Medulla oblongata (tissue), 1 donor: ENCODE measurements at regions not wholly inside any gene's neighbourhood (a gene's known extent, or its start where the extent isn't known, plus 50 kb on each side); places are given as distances from the start of the nearest gene placed in this dataset.

Source experiments
- DNase-seq: peaks from one replicate; pipeline ENCODE4 v3.0.0-alpha.2; 2015; ENCODE audit errors: extremely low spot score

DNA sequence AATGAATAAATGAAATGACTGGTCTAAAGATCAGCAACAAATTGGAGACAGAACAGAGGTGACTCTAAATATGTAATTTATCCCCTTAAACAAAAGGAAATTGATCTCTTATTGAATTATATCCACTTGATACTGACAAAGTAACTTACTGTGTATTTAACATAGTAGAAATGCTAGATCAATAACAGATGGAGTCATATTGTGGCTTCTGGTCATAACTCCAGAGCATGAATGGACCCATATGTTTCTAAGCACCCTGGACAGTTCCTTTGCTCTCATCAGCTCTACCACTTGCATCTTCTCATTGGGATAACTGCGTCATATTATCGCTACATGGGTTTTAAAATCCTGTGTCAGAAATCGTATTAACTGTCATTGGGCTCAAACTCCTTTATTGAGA lies 222.3 kb downstream of the ETS1 start:
- DNase-seq: no peak

DNA sequence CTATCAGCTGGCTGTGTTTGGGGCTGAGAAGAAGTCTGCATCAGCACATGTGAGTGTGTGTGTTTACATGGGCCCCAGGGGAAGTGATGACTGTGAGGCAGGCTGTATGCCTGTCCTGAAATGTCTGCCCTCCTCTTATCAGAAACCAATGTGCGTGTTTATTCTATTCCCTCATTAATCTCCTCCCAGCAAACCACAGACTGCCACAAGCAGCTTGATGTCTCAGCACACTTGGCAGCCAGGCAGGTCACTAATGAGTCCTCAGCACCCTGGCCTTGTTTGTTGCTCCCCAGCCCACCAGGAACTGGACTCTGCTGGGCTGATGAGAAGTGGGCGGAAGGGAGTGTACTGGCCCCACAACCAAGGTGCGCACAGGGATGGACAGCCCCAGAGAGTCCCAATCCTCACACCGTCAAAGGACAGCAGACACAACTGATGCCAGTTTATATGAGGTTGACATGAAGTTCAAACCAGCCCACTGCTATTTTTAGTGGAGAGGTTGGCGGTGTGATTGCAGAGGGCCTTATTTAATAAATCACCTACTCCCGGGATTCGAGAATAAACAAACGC lies 225.8 kb downstream of the ETS1 start:
- no peak for DNase-seq

DNA sequence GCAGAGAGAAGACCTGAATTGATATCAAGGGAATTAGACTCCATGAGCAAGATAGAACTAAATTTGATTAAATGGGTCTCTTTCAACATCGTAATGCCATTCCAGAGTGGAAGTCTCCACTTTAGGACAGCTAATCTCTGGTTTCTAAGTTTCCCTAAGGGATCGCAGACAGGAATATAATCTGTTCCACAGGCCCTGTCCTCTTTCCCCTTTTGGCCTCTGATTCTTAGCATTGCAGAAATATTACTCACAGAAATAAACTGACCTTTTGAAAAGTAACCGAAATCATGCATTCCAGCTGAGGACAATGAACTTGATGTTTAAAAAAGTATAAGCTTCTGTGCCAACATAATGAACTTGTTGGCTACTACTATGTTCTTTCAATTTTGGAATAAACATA lies 227.8 kb downstream of the ETS1 start:
- DNase-seq: no peak

DNA sequence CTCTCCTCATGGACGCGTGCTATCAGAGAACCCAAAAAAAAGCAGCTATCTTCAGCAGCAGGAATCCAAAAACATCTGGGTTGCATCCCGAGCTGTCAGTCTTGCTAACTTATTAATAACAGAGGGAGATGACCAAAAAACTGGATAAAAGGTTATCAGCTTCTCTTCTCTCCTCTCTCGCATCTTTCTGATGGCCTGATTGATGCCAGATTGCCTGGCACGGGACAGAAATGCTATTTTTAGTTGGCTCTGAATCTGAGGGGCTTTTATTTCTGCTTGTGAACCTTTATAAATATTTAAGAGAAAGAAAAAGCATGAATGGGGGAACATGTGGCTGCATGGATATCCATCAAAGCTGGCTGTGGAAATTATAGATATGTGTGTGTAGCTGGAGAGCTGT lies 230.3 kb downstream of the ETS1 start:
- DNase-seq: no peak

DNA sequence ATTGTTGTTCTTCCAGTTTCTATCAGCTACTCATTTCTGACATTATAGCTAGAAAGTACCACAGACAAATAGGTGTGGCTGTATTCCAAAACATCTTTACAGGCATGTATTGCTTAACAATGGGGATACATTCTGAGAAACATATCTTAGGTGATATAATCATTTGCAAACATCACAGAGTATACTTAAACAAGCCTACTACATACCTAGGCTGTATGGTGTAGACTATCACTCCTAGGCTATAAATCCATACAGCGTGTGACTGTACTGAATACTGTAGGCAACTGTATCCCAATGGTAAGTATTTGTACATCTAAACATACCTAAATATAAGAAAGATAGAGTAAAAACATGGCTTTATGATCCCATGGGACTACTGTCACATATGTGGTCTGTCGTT lies 231.8 kb downstream of the ETS1 start:
- DNase-seq: no peak

DNA sequence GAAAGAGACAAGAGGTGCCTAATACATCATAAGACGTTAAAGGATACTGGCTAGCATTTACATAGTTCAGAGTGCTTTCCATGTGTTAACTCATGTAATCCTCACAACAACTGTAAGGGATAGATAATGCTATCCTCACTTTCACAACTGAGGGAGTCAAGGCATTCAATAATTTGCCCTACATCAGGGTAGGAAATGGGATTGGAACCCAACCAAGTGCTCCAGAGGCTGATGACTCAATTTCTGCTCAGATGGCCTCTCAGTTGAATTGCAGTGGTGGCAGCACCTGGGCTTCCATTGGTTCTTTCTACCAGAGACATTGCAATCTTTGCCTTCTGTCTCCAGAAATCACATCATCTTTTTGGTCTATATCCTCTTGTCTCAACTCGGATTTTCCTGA lies 232.9 kb downstream of the ETS1 start:
- DNase-seq: no peak

DNA sequence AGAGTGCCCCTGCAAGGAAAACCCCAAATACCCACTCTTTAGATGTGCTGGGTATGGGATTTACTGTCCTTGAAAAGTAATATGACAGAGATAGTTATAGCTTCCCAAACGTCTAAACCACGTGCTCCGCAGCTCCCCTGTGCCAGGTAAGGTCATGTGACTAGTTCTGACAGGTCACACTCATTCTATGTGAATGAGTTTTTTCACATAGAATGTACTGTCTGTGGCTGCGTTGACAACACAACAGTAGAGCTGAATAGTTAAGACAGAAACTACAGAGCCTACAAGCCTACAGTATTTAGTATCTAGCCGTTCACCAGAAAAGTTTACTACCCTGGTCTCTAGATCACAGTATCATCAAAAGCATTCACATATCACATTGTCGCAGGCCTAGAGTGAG lies 236.2 kb downstream of the ETS1 start:
- no peak for DNase-seq

DNA sequence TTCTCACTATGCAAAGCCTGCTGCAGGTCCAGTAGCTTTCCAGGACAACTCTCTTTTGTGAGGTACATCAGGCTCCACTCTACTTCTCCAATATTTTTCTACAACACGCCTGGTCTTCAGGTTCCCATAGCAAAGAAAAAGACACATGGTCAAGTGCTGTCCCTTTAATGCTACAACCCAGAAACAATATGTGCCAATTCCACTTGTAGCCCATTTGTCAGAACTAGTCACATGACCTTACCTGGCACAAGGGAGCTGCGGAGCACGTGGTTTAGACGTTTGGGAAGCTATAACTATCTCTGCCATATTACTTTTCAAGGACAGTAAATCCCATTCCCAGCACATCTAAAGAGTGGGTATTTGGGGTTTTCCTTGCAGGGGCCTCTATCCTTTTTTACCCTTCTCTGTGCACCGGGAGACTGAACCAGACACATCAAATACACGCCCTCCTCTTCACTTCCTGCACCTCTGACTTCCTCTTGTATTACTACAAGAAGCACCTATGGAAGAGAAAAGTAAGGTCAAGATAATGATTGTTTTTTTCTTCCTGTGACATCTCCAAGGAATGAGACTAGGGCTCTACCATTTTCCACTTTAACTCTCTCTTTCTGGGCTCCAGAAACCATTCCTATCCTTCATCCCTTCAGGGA lies 237.6 kb downstream of the ETS1 start:
- DNase-seq: no peak

DNA sequence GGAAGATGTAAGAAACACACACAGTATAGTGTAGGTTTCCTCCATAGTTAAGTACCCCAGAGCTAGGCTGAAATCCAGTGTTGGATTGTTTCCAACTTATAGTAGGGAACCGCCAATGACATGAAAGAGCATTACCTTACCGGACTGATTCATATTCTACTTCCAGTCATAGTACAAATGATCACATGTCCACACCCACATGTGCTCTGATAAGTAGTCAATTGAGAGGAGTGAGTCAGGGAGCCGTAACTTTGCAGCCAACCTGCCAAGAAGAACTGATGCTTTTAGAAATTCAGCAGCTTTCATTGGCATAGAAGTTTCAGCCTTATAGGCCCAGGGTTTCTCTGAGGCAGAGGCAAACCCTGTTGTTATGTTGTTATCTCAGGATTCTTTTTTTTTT lies 240.6 kb downstream of the ETS1 start:
- DNase-seq: no peak

DNA sequence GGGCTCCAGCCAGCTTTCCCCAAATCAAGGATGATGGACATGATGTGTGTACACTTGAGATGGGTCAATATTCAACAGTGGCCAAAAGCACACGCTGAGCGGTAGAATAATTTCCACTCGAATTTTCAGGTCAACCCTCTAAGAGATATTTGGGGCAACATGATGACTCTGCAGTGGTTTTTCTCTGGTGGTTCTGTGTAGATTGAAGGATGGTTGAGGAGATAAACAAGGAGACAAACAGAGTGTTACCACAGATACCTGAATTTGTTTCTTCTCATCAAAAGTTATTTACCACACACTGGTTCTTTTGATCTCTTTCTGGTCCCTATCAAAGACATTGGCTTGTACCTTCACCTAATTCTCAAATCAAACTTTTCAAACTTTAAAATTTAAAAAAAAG lies 242.0 kb downstream of the ETS1 start:
- no peak for DNase-seq

DNA sequence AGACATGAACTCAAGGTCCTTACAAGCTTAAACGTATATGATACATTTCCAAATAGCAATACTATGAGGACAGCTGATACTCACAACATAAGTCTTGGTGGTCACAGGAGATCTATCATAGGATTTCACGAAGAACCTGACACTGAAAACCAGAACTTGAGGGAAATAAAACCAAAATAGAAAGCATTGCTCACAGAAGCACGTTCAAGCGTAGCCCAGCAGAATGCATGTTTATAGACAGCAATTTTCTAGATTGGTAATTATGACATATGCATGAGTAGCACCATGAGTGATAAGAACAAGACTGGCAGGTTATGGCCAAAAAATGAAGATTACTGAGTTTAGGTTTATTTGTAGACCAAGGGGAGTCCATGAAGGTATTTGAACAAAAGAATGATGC lies 243.5 kb downstream of the ETS1 start:
- DNase-seq: no peak

DNA sequence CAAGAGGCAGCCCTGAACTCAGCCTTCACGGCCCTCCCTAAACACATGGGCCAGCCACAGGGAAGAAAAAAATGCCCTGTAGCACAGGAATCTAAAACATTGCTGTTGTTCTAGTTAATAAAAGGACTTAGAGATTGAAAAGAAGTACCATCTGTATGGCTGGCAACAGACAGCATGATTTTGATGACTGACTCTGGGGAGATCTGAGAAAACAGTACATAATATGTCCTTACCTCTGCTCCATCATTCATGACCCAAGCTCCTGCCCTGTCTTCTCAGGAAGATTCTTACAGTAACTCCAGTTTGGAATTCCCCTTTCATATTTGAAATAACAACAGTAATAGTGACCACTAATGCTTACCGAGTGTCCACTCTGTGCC lies 244.2 kb downstream of the ETS1 start:
- no peak for DNase-seq

DNA sequence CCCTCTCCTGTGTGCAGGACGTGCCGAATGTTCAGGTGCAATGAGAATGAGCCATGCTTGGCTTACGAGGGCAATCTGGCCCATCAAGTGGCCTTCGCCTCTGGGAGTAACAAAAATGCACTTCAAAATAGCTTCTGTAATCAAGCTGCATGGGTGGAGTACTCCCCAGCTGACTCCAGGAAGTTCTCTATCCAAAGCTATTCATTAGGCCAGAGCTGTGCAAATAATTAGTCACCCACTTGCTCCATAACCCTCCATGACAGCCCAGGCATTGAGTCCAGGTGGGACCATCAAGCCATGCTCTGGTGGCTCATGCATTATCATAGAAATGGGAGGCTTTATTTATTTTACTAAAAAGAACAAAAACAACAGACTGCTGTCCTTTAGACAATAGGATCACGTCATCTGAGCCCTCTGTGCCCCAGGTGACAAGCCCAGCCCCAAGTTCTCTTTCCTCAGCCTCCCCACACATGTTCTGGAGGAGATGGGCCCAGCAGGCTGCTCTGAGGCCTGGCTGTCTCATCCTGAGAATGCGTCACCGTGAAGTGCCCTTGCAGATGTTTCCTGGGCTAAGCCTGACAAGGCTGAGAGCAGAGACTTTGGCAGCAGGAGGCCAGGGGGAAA lies 244.7 kb downstream of the ETS1 start:
- DNase-seq: no peak

DNA sequence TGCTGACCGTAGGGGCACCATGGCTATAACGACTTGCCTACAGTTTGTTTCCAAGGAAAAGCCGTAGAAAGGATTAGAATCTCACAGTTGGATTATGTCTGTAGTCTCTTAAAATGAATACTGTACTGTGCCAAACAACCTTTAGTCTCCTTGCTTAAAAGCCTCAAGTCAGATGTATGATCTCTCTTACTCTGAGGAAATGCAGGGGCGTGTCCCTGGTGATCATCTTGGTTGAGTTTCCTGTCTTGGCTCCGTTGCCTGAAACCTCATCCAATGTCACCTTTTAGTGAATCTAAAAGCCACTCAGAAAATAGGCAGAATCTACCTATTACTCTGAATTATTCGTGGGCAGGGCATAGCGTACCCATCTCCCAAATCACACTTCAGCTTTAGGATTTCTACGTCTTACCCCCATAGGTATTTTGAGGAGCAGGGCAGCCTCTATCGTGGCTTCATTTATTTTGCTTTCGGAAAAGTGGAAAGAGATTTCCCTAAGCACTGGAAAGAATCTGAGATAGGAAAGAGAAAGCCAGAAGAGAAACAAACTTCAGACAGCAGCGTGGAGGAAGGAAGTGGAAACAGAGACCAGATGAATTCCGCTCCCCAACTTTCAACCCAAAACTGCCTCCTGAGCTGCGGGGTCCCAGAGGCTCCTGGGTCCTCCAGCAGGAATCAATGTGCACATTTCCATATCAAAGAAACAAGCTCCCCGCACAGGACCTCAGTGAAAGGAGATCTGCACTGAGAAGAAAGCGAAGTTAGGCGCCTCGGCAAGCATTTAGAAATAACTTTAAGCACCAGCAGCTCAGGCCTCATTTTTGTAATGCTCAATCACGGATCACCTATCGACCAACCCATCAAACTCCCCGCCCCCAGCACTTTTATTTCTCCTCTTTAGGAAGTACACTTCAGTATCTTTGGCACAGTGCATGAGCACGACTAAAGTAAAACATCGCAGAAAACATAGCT lies 245.8 kb downstream of the ETS1 start:
- no peak for DNase-seq

DNA sequence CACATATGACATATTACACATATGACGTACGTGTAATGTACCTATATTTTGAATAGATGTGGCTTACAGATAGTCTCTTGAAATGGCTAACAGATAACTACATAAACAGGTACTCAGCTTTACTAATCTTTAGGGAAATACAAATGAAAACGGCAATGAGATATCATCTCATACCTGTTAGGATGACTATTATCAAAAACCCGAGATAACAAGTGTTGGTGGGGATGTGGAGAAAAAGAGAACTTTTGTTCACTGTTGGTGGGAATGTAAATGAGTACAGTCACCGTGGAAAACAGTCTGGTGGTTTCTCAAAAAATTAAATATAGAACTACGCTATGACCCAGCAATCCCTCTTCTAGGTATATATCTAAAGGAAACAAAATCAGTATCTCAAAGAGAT lies 247.6 kb downstream of the ETS1 start:
- no peak for DNase-seq

DNA sequence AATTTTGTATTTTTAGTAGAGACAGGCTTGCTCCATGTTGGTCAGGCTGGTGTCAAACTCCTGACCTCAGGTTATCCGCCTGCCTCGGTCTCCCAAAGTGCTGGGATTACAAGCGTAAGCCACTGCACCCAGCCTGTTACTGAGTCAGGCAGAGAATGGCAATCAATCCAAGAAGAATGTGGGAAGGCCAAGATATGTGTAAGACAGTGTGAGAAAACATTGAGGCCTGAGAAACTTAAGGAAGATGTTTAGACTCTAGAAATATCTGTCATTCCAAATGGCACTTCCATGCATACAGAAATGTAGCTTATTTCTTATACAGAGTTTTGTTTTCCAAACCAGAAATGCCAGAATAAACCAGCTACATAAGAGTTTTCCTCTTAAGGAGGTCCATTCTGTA lies 248.5 kb downstream of the ETS1 start:
- no peak for DNase-seq

DNA sequence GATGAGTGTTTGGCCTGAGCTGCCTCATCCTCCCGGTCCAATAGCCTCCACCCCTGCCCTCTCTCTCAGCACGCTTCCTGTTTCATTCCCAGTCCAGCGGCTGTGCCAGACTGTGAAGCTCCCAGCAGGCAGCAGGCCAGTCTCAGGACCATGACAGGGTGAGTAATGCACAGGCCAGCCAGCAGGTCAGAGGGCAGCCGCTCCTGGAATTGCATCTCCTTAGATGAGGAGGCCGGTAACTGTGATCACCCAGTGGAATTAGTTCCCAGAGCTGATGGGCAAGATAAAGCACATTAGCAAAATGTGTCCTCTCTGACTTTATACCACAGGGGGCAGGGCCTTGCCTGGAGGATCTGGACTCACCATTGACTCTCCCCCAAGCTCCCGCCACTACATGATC lies 251.2 kb downstream of the ETS1 start:
- no peak for DNase-seq

DNA sequence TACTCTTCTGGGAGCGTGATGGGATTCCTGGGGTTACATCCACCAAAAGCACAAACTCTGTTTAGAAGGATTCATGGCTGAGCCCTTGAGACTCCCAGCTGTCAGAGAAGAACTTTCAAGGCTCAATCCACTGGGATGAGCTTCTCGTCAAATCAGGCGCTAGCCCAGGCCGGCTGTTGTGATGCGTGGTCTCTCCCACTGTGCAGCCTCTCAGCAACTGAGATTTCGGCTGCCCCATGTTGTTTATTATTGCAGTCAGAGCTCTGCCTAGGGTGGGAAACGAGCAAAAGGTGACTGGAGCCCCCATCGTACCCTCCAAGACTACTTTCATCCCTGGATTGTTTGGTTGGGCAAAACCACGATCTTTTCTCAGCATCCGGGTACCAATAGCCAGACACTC lies 251.6 kb downstream of the ETS1 start:
- no peak for DNase-seq

DNA sequence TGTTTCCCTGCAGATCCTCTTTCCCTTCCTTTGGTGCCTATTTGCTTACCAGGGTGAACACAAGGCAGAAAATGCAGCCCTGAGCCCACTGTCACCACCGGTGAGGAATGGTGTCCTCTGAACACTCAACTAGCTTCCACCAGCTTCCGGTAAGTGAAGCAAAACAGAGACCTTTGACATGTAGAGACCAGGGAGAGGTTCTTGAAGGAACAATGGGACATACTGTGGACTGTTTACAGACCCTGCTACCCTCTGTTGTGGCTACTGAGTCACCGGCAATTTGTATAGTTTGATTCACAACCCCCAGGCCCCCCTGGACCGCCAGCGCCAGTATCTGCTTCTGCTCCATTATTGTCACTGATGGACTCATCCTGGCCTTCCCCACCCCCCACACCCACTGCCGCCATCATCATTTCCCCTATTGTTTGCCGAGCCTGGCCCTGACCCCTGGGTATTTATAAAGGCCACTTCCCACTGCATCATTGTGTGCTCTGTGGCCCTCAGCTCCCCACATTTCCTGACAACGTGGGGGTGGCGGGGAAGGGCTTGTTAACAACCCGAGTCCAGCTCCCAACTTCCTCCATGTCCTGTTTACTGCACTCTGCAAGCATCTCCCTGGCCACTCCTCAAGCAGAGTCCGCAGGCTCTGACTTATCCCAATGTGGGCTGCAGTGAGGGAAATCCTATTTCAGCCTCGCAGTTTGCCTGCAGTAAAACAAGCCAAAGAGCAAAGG lies 252.9 kb downstream of the ETS1 start:
- DNase-seq: no peak

DNA sequence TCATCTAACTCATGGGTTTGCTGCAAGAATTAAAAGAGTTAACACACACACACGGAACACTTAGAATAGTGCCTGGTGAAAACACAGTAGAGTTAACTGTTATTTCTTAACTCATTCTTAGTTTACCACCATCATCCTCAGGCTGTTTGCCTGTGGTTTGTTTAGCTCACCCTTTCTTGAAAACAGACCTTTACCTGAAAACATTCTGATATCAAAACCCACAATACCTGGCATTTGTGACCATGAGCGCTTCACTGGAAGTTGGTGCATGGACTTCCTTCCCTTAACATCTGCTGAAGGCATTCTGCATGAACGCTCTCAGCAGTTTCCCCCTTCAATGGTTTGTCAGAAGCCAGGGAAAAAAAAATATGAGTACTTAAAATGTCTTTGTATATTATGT lies 256.0 kb downstream of the ETS1 start:
- no peak for DNase-seq

DNA sequence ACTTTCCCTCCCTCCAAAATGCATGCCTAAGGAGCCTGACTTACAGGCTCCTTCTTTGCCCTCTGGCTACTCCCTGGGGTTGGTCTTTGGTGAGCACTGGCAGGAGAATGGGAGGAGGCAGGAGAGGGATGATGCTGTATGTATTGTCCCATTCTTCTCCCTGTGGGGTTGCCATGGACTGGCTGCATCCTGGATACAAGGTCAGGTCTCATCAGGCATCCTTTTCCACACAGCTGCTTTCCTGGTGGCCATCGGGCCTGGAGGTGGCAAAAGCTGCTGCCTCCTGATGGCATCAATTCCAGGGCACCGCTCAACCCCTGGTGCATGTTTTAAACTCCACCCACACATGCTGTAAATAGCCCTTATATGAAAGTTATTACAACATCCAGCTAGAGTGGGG lies 257.2 kb downstream of the ETS1 start:
- DNase-seq: no peak

DNA sequence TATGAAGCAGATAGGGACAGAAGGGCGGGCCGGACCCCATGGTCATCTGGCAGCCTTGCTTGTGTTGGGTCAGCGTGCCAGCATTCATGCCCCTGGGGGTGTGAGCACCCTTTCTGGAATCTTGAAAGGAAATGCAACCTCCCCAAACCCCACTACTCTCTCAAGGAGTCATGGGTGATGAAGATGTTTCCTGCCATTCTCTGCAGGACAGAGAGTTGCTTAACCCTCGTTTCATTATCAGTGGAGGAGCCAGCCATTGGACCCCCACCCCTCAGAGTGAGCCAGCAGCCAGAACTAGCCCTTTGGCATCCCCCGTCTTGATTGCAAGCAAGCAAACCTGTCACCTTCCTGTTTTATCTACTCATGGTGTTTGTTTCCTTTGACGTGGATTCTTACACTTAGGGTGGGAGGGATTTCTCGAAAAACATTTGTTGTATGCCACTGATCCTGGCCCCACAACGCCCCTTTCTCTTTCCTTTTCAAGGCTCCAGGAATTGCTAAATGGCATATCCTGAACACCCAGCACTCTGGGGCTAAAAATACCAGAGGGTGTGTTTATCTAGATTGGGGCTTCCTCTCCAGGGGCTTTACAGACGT lies 258.3 kb downstream of the ETS1 start:
- no peak for DNase-seq
